ENCODE measurements at regions not wholly inside any gene's neighbourhood (a gene's known extent, or its start where the extent isn't known, plus 50 kb on each side); places are given as distances from the start of the nearest gene placed in this dataset.

DNA sequence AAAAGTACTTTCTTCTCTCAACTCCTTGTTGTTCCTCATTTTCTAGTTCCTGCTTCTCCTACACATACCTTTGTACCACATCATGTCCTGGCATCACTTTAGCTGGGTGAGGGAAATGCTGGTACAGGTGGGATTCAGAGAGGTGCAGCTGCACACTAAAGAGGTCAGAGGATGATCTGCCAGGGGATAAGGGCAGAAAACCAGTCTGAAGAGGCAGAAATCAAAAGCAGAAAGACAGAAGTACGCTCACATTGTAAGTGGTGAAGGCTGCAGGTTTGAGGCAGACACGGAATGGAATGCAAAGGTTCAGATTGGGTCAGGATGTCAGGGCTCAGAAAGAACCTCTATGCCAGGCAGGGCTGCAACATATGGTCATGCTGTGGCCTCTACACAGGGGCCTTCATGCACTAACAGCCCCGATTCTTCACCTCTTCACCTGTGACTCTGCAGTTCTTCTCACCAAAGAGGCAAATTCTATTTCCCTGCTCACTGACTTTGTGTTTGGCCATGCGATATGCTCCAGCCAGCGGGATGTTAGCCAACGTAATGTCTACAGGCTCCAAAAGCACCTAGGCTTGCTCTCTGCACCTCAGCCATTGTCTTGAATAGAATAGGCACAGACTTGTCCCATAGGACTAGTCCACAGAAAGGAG lies 373.7 kb downstream of the NXPE2 start:
- Histone ChIP-seq H3K4me1 (no peaks in the 10 kb centered on the region), H3K36me3 (no peaks in the 10 kb centered on the region), H3K9me3 (peaks cover 0 to 15% (median 3%) of the 10 kb centered on the region in 4 donors), H3K27ac (no peak overlapping the region), H3K27me3 (no peaks in the 10 kb centered on the region), H3K4me3 (no peak overlapping the region)
- no peak for DNase-seq
- TF ChIP-seq EP300 (IDR thresholded peaks at IDR 0.05), result no peak
- no peak for TF ChIP-seq POLR2A (IDR thresholded peaks at IDR 0.05)
- no peak for TF ChIP-seq CTCF (IDR thresholded peaks at IDR 0.05)
- no peak for TF ChIP-seq POLR2AphosphoS5 (IDR thresholded peaks at IDR 0.05)
- ATAC-seq (ENCODE audit: low FRiP score in 2 of 2), result no peak
- 76 to 88% methylated on average over 6 of the region's 6 CpGs for WGBS, 2 donors

DNA sequence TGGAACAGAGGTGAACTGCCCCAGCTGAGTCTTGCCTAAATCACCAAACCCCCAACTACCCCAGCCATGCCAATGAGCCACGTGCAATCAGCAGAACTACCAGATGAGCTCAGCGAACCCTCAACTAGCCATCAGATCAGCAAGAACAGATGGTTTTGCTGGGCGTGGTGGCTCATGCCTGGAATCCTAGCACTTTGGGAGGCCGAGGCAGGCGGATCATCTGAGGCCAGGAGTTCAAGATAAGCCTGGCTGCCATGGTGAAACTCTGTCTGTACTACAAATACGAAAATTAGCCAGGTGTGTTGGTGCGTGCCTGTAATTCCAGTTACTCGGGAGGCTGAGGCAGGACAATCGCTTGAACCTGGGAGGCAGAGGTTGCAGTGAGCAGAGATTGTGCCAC lies 374.3 kb downstream of the NXPE2 start:
- no peaks in the 10 kb centered on the region for H3K27me3 ChIP-seq
- DNase-seq (no peak), ATAC-seq (ENCODE audit: low FRiP score in 2 of 2) (no peak)
- no peaks in the 10 kb centered on the region for H3K4me1 ChIP-seq
- H3K36me3 ChIP-seq, result no peaks in the 10 kb centered on the region
- 81 to 93% methylated on average over 7 to 8 of the region's 9 CpGs for WGBS, 2 donors
- TF ChIP-seq POLR2A (IDR thresholded peaks at IDR 0.05) (no peak), POLR2AphosphoS5 (IDR thresholded peaks at IDR 0.05) (no peak), CTCF (IDR thresholded peaks at IDR 0.05) (no peak), EP300 (IDR thresholded peaks at IDR 0.05) (no peak)
- no peak overlapping the region for H3K27ac ChIP-seq
- no peak overlapping the region for H3K4me3 ChIP-seq
- H3K9me3 ChIP-seq, result peaks cover 0 to 20% (median 3%) of the 10 kb centered on the region in 4 donors

GRCh38 chr11:115054570-115055538 lies 376.5 kb downstream of the NXPE2 start:
- WGBS, 2 donors, result 72 to 74% methylated on average over 13 of the region's 13 CpGs
- ATAC-seq (ENCODE audit: low FRiP score in 2 of 2), result no peak

GRCh38 chr11:115056514-115056913 lies 378.2 kb downstream of the NXPE2 start:
- H3K36me3 ChIP-seq, result no peaks in the 10 kb centered on the region

More at GRCh38 chr11:115054570-115055538, 376.5 kb downstream of the NXPE2 start:
- Histone ChIP-seq H3K36me3 (no peaks in the 10 kb centered on the region), H3K27me3 (no peaks in the 10 kb centered on the region), H3K4me3 (no peak overlapping the region), H3K27ac (no peak overlapping the region), H3K9me3 (peaks cover 0 to 21% (median 3%) of the 10 kb centered on the region in 4 donors), H3K4me1 (no peaks in the 10 kb centered on the region)
- TF ChIP-seq CTCF (IDR thresholded peaks at IDR 0.05), result no peak
- no peak for TF ChIP-seq POLR2AphosphoS5 (IDR thresholded peaks at IDR 0.05)
- TF ChIP-seq EP300 (IDR thresholded peaks at IDR 0.05), result no peak
- no peak for TF ChIP-seq POLR2A (IDR thresholded peaks at IDR 0.05)
- DNase-seq, result no peak

More at GRCh38 chr11:115056514-115056913, 378.2 kb downstream of the NXPE2 start:
- no peak overlapping the region for H3K4me3 ChIP-seq
- H3K4me1 ChIP-seq, result no peaks in the 10 kb centered on the region
- peaks cover 0 to 21% (median 3%) of the 10 kb centered on the region in 4 donors for H3K9me3 ChIP-seq
- no peak overlapping the region for H3K27ac ChIP-seq
- no peaks in the 10 kb centered on the region for H3K27me3 ChIP-seq
- DNase-seq, result no peak
- TF ChIP-seq CTCF (IDR thresholded peaks at IDR 0.05) (no peak), POLR2A (IDR thresholded peaks at IDR 0.05) (no peak), POLR2AphosphoS5 (IDR thresholded peaks at IDR 0.05) (no peak), EP300 (IDR thresholded peaks at IDR 0.05) (no peak)
- ATAC-seq (ENCODE audit: low FRiP score in 2 of 2), result no peak

Data from upper lobe of left lung (tissue), 6 donors.